Amygdala (tissue), 56 donors: ENCODE measurements at regions not wholly inside any gene's neighbourhood (a gene's known extent, or its start where the extent isn't known, plus 50 kb on each side); places are given as distances from the start of the nearest gene placed in this dataset.
"Not testable (repeated sequence)": the region's sequence is repeated elsewhere in the genome, so short reads cannot be mapped to it uniquely, and the experiment has no call there.

ENCODE experiments used
- DNase-seq, 56 donors: peaks; one replicate each; lab custom pipeline; 2025; lab: John Stamatoyannopoulos, UW

- not testable (repeated sequence) for DNase-seq
Observed at GRCh38 chr4:111337186-111337876, 714.5 kb upstream of the PITX2 start.

GRCh38 chr4:111359602-111360001 is 736.7 kb upstream of the PITX2 start:
- DNase-seq, result no peak

GRCh38 chr4:111360906-111361305 is 738.0 kb upstream of the PITX2 start:
- DNase-seq, result no peak

- peak in 1 of 56 donors; percentile 0 for DNase-seq
Observed at GRCh38 chr4:111362941-111363361, 740.1 kb upstream of the PITX2 start.

GRCh38 chr4:111377880-111378279 is 755.0 kb upstream of the PITX2 start:
- not testable (repeated sequence) for DNase-seq

- no peak for DNase-seq
Observed at GRCh38 chr4:111388561-111388960, 756.7 kb upstream of the FAM241A start.

GRCh38 chr4:111391829-111392228 is 753.4 kb upstream of the FAM241A start:
- DNase-seq, result no peak

GRCh38 chr4:111393781-111394180 is 751.5 kb upstream of the FAM241A start:
- no peak for DNase-seq

GRCh38 chr4:111398906-111399330 is 746.3 kb upstream of the FAM241A start:
- peak in 20 of 56 donors; percentile 1 to 41 (median 12) for DNase-seq

- peak in 24 of 56 donors; percentile 0 to 56 (median 8) for DNase-seq
Observed at GRCh38 chr4:111399623-111400022, 745.6 kb upstream of the FAM241A start.

GRCh38 chr4:111400741-111401140 is 744.5 kb upstream of the FAM241A start:
- peak in 35 of 56 donors; percentile 2 to 78 (median 25) for DNase-seq

- DNase-seq, result no peak
Observed at GRCh38 chr4:111404673-111405072, 740.6 kb upstream of the FAM241A start.

- no peak for DNase-seq
Observed at GRCh38 chr4:111405989-111406388, 739.3 kb upstream of the FAM241A start.

GRCh38 chr4:111410571-111410970 is 734.7 kb upstream of the FAM241A start:
- no peak for DNase-seq

- DNase-seq, result no peak
Observed at GRCh38 chr4:111417521-111417920, 727.7 kb upstream of the FAM241A start.

GRCh38 chr4:111433441-111433840 is 711.8 kb upstream of the FAM241A start:
- DNase-seq, result no peak

GRCh38 chr4:111434586-111434985 is 710.7 kb upstream of the FAM241A start:
- DNase-seq, result no peak

- DNase-seq, result no peak
Observed at GRCh38 chr4:111435986-111436744, 709.1 kb upstream of the FAM241A start.

- no peak for DNase-seq
Observed at GRCh38 chr4:111441687-111442086, 703.6 kb upstream of the FAM241A start.

GRCh38 chr4:111444836-111445235 is 700.4 kb upstream of the FAM241A start:
- DNase-seq, result not testable (repeated sequence)

GRCh38 chr4:111449657-111450056 is 695.6 kb upstream of the FAM241A start:
- no peak for DNase-seq

GRCh38 chr4:111450867-111451266 is 694.4 kb upstream of the FAM241A start:
- DNase-seq, result no peak
